ENCODE measurements at regions not wholly inside any gene's neighbourhood (a gene's known extent, or its start where the extent isn't known, plus 50 kb on each side); places are given as distances from the start of the nearest gene placed in this dataset.

- Histone ChIP-seq H3K4me3 (ENCODE audit: insufficient read depth, low read length) (no peak overlapping the region), H3K9me3 (ENCODE audit: low read depth, low read length) (peaks cover 5% of the 10 kb centered on the region), H3K4me1 (ENCODE audit: insufficient read depth, low read length) (no peaks in the 10 kb centered on the region), H4K20me1 (ENCODE audit: insufficient read depth, low read length) (no peaks in the 10 kb centered on the region), H3K36me3 (ENCODE audit: insufficient read depth, low read length) (no peaks in the 10 kb centered on the region), H3K4me2 (ENCODE audit: insufficient read depth, low read length) (no peak overlapping the region), H3K79me2 (ENCODE audit: insufficient read depth, low read length) (no peaks in the 10 kb centered on the region), H2AFZ (ENCODE audit: low read length) (no peak overlapping the region), H3K27ac (ENCODE audit: low read depth, low read length) (no peak overlapping the region), H3K27me3 (ENCODE audit: insufficient read depth, low read length) (no peaks in the 10 kb centered on the region)
- TF ChIP-seq CTCF (IDR thresholded peaks at IDR 0.05; ENCODE audit: extremely low read depth, low read depth, low read length) = no peak
- DNase-seq (ENCODE audit: insufficient read length, low spot score, missing footprints) = no peak
Observed at GRCh38 chr14:87271331-87271730, 721.7 kb downstream of the GALC start.

GRCh38 chr14:87268997-87269396 is 724.0 kb downstream of the GALC start:
- no peak for TF ChIP-seq CTCF (IDR thresholded peaks at IDR 0.05; ENCODE audit: extremely low read depth, low read depth, low read length)
- peaks cover 3% of the 10 kb centered on the region for H3K9me3 ChIP-seq (ENCODE audit: low read depth, low read length)

GRCh38 chr14:87264796-87265195 is 728.2 kb downstream of the GALC start:
- Histone ChIP-seq H3K4me1 (ENCODE audit: insufficient read depth, low read length) (no peaks in the 10 kb centered on the region), H2AFZ (ENCODE audit: low read length) (no peak overlapping the region), H3K4me3 (ENCODE audit: insufficient read depth, low read length) (no peak overlapping the region), H3K4me2 (ENCODE audit: insufficient read depth, low read length) (no peak overlapping the region), H4K20me1 (ENCODE audit: insufficient read depth, low read length) (no peaks in the 10 kb centered on the region), H3K79me2 (ENCODE audit: insufficient read depth, low read length) (no peaks in the 10 kb centered on the region), H3K27ac (ENCODE audit: low read depth, low read length) (no peak overlapping the region), H3K9me3 (ENCODE audit: low read depth, low read length) (peaks cover 5% of the 10 kb centered on the region), H3K27me3 (ENCODE audit: insufficient read depth, low read length) (no peaks in the 10 kb centered on the region), H3K36me3 (ENCODE audit: insufficient read depth, low read length) (no peaks in the 10 kb centered on the region)
- no peak for DNase-seq (ENCODE audit: insufficient read length, low spot score, missing footprints)
- TF ChIP-seq CTCF (IDR thresholded peaks at IDR 0.05; ENCODE audit: extremely low read depth, low read depth, low read length) = no peak

More at GRCh38 chr14:87268997-87269396, 724.0 kb downstream of the GALC start:
- no peak overlapping the region for H3K27ac ChIP-seq (ENCODE audit: low read depth, low read length)
- H4K20me1 ChIP-seq (ENCODE audit: insufficient read depth, low read length) = no peaks in the 10 kb centered on the region
- no peak for DNase-seq (ENCODE audit: insufficient read length, low spot score, missing footprints)
- H3K79me2 ChIP-seq (ENCODE audit: insufficient read depth, low read length) = no peaks in the 10 kb centered on the region
- no peaks in the 10 kb centered on the region for H3K36me3 ChIP-seq (ENCODE audit: insufficient read depth, low read length)
- no peaks in the 10 kb centered on the region for H3K27me3 ChIP-seq (ENCODE audit: insufficient read depth, low read length)
- no peak overlapping the region for H3K4me2 ChIP-seq (ENCODE audit: insufficient read depth, low read length)
- no peak overlapping the region for H2AFZ ChIP-seq (ENCODE audit: low read length)
- H3K4me1 ChIP-seq (ENCODE audit: insufficient read depth, low read length) = no peaks in the 10 kb centered on the region
- no peak overlapping the region for H3K4me3 ChIP-seq (ENCODE audit: insufficient read depth, low read length)

GRCh38 chr14:87264272-87264785 is 728.7 kb downstream of the GALC start:
- no peak overlapping the region for H3K4me3 ChIP-seq (ENCODE audit: insufficient read depth, low read length)
- no peaks in the 10 kb centered on the region for H4K20me1 ChIP-seq (ENCODE audit: insufficient read depth, low read length)
- no peaks in the 10 kb centered on the region for H3K36me3 ChIP-seq (ENCODE audit: insufficient read depth, low read length)
- TF ChIP-seq CTCF (IDR thresholded peaks at IDR 0.05; ENCODE audit: extremely low read depth, low read depth, low read length) = no peak
- no peak for DNase-seq (ENCODE audit: insufficient read length, low spot score, missing footprints)
- H3K4me1 ChIP-seq (ENCODE audit: insufficient read depth, low read length) = no peaks in the 10 kb centered on the region
- no peak overlapping the region for H2AFZ ChIP-seq (ENCODE audit: low read length)
- no peaks in the 10 kb centered on the region for H3K27me3 ChIP-seq (ENCODE audit: insufficient read depth, low read length)
- H3K9me3 ChIP-seq (ENCODE audit: low read depth, low read length) = peaks cover 5% of the 10 kb centered on the region
- H3K27ac ChIP-seq (ENCODE audit: low read depth, low read length) = no peak overlapping the region
- no peaks in the 10 kb centered on the region for H3K79me2 ChIP-seq (ENCODE audit: insufficient read depth, low read length)
- H3K4me2 ChIP-seq (ENCODE audit: insufficient read depth, low read length) = no peak overlapping the region
